ENCODE measurements at regions not wholly inside any gene's neighbourhood (a gene's known extent, or its start where the extent isn't known, plus 50 kb on each side); places are given as distances from the start of the nearest gene placed in this dataset.

- BruUV-seq (replicated peaks) = no TSS peak
- Histone ChIP-seq H3K4me3 (no peak overlapping the region), H2AFZ (ENCODE audit: control insufficient read depth, low read depth, low read length) (no peak overlapping the region), H3K79me2 (ENCODE audit: control insufficient read depth, insufficient read depth, low read length) (no peaks in the 10 kb centered on the region), H3K9me3 (replicated peaks; ENCODE audit: control insufficient read depth, insufficient read depth, low read length) (no peaks in the 10 kb centered on the region), H3K4me1 (ENCODE audit: control insufficient read depth, insufficient read depth, low read length) (no peaks in the 10 kb centered on the region), H3K4me2 (ENCODE audit: control insufficient read depth, insufficient read depth) (no peak overlapping the region), H3K27me3 (replicated peaks in 1 of 2; ENCODE audit: control insufficient read depth in 2 of 2, insufficient read depth in 2 of 2, low read length in 1 of 2) (no peaks in the 10 kb centered on the region; a peak in 1 of 4 replicates), H3K9ac (ENCODE audit: control insufficient read depth, insufficient read depth, low read length) (no peak overlapping the region), H3K36me3 (ENCODE audit: control insufficient read depth in 2 of 2, insufficient read depth in 2 of 2, low read length in 1 of 2) (no peaks in the 10 kb centered on the region), H4K20me1 (ENCODE audit: control insufficient read depth, insufficient read depth) (no peaks in the 10 kb centered on the region), H3K27ac (ENCODE audit: control insufficient read depth, insufficient read depth) (no peak overlapping the region)
- no peak for FAIRE-seq
- CTCF ChIA-PET = no interaction called here
- SMC1A ChIA-PET (ENCODE audit: uncharacterized antibody, unreplicated experiment) = no interaction called here
- no peak for ATAC-seq
- TF ChIP-seq SIN3A (IDR thresholded peaks at IDR 0.05; ENCODE audit: low read depth, low read length) = no peak
- no peak for TF ChIP-seq DPF2 (IDR thresholded peaks at IDR 0.05)
- no peak for TF ChIP-seq USF1 (IDR thresholded peaks at IDR 0.05; ENCODE audit: borderline replicate concordance, extremely low read length, insufficient read depth, low read depth, low read length)
- TF ChIP-seq E4F1 (IDR thresholded peaks at IDR 0.05; ENCODE audit: borderline replicate concordance, partially characterized antibody) = no peak
- no peak for TF ChIP-seq TCF7 (IDR thresholded peaks at IDR 0.05; ENCODE audit: borderline replicate concordance)
- intact Hi-C loops (cut with micrococcal nuclease; ENCODE audit: unreplicated experiment) = no loop called here
- in situ Hi-C loops (cut with MboI) = no loop called here
- no peak for DNase-seq (ENCODE audit: low read depth, low spot score)
- POLR2A ChIA-PET = no interaction called here
- RAD21 ChIA-PET (ENCODE audit: unreplicated experiment) = no interaction called here
- WGBS (ENCODE audit: insufficient coverage, insufficient replicate concordance, low lambda C conversion rate, missing lambda C conversion rate) = 65% methylated on average over 28 of the region's 28 CpGs
These were observed 191.0 kb downstream of the GLI2 start for GRCh38 chr2:120926463-120927264.
